K562 (cell line): ENCODE measurements at regions not wholly inside any gene's neighbourhood (a gene's known extent, or its start where the extent isn't known, plus 50 kb on each side); places are given as distances from the start of the nearest gene placed in this dataset.
A peak's percentile ranks its signal among the peaks of the same experiment; 100 is the strongest.

Source experiments
- BHLHE40 ChIP-seq: IDR thresholded peaks from 2 replicates; pipeline ENCODE4 v1.6.1; 2011; ENCODE audit warnings: low read length, improper control_type of control experiment
- BRCA1 ChIP-seq, 2 experiments: fragments of 450-650 bp in 1 of 2; sonication (generic) in 1 of 2; formaldehyde crosslinking in 1 of 2; IDR thresholded peaks; 2 replicates each; pipeline versions ENCODE4 v1.5.0 to v1.6.1; 2017 to 2020; ENCODE audit warnings: mild to moderate bottlenecking in 1 of 2, missing genetic modification reagents in 1 of 2
- GTF2A2 ChIP-seq: IDR thresholded peaks from 2 replicates; pipeline ENCODE4 v1.6.1; 2016; ENCODE audit warnings: mild to moderate bottlenecking, missing genetic modification characterization, missing compliant biosample characterization
- KAT8 ChIP-seq: fragments of 450-650 bp; IDR thresholded peaks from 2 replicates; pipeline ENCODE4 v1.6.1; 2016; ENCODE audit warnings: low read depth, mild to moderate bottlenecking
- LEF1 ChIP-seq: fragments of 450-650 bp; IDR thresholded peaks from 2 replicates; pipeline ENCODE4 v1.6.1; 2016; ENCODE audit warnings: mild to moderate bottlenecking
- MAX ChIP-seq: sonication (generic); formaldehyde crosslinking; IDR thresholded peaks from 2 replicates; pipeline ENCODE4 v1.9.0; 2022; ENCODE audit warnings: mild to moderate bottlenecking, missing genetic modification reagents
- NFYB ChIP-seq: IDR thresholded peaks from 2 replicates; pipeline ENCODE4 v1.6.1; 2011; ENCODE audit warnings: mild to moderate bottlenecking, moderate library complexity; ENCODE audit not compliant: insufficient read length; ENCODE audit errors: extremely low read depth
- NRF1 ChIP-seq, 2 experiments: fragments of 450-650 bp; IDR thresholded peaks in 1 of 2; conservative IDR thresholded peaks in 1 of 2; 2 replicates each; pipeline ENCODE4 v1.6.1; 2014; ENCODE audit warnings: mild to moderate bottlenecking in 2 of 2
- POLR2B ChIP-seq: fragments of 450-650 bp; IDR thresholded peaks from 2 replicates; pipeline ENCODE4 v1.6.1; 2018; ENCODE audit warnings: low read depth; ENCODE audit not compliant: partially characterized antibody
- TARDBP ChIP-seq: fragments of 450-650 bp; IDR thresholded peaks from 2 replicates; pipeline ENCODE4 v1.6.1; 2016
- TCF7L2 ChIP-seq: fragments of 150-350 bp; IDR thresholded peaks from 2 replicates; pipeline ENCODE4 v1.6.1; 2016; ENCODE audit warnings: low read depth, mild to moderate bottlenecking, low read length, moderate library complexity
- ZNF780A ChIP-seq: fragments of 250-450 bp; sonication (Bioruptor Pico); IDR thresholded peaks from 2 replicates; pipeline ENCODE4 v1.5.0; 2021; ENCODE audit warnings: mild to moderate bottlenecking
- TF ChIP-seq, protein P1 (sequence below), 2 experiments: fragments of 450-650 bp in 1 of 2; sonication (generic) in 1 of 2; formaldehyde crosslinking in 1 of 2; IDR thresholded peaks in 1 of 2; conservative IDR thresholded peaks in 1 of 2; 2 replicates each; pipeline versions ENCODE4 v1.6.1 to v1.8.1; 2016 to 2023; ENCODE audit warnings: mild to moderate bottlenecking in 2 of 2, moderate library complexity in 2 of 2, inconsistent platforms in 1 of 2, missing genetic modification reagents in 1 of 2
- TF ChIP-seq, protein P2 (sequence below), 3 experiments: IDR thresholded peaks in 2 of 3; conservative IDR thresholded peaks in 1 of 3; 2 replicates each; pipeline ENCODE4 v1.5.1; 2011 to 2012; ENCODE audit warnings: low read length in 3 of 3, mild to moderate bottlenecking in 3 of 3, control low read depth in 2 of 3, improper control_type of control experiment in 1 of 3, inconsistent platforms in 1 of 3, low read depth in 1 of 3, mixed read lengths in 1 of 3, moderate library complexity in 1 of 3; ENCODE audit not compliant: insufficient read depth in 2 of 3

DNA sequence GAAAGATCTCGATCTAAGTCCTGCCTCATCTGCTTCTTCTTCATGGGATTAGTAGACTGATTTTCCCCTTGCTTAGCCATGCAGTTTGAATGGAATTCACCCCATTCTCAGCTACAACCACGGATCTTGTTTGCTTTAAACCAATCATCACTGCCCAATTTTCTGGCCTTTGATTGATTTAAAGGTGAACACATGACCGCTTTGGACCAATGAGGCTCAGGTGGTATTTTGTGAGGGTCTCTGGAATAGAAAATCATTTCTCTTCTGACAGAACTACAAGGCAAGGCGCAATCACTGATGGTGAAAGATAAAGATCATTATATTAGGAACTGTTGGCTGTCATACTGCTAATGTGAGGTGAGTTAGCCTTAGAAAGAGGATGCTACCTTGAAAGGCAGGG is 213.0 kb upstream of the PLEKHG7 start:
- TF ChIP-seq MAX (CRISPR knock-in tag) = no peak
- TF ChIP-seq, protein P1, sequence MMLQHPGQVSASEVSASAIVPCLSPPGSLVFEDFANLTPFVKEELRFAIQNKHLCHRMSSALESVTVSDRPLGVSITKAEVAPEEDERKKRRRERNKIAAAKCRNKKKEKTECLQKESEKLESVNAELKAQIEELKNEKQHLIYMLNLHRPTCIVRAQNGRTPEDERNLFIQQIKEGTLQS (IDR thresholded peaks at IDR 0.05) = no peak
- TF ChIP-seq, protein P1 (CRISPR knock-in tag; conservative IDR thresholded peaks at IDR 0.05) = no peak
- no peak for TF ChIP-seq GTF2A2
- no peak for TF ChIP-seq TARDBP
- TF ChIP-seq BHLHE40 = no peak
- TF ChIP-seq KAT8 = no peak
- no peak for TF ChIP-seq ZNF780A (CRISPR knock-in tag)
- no peak for TF ChIP-seq POLR2B
- TF ChIP-seq NFYB = peak; percentile 40
- no peak for TF ChIP-seq BRCA1 (IDR thresholded peaks at IDR 0.05)
- TF ChIP-seq BRCA1 (CRISPR knock-in tag; IDR thresholded peaks at IDR 0.05) = no peak
- no peak for TF ChIP-seq LEF1
- no peak for TF ChIP-seq TCF7L2
- TF ChIP-seq, protein P2, sequence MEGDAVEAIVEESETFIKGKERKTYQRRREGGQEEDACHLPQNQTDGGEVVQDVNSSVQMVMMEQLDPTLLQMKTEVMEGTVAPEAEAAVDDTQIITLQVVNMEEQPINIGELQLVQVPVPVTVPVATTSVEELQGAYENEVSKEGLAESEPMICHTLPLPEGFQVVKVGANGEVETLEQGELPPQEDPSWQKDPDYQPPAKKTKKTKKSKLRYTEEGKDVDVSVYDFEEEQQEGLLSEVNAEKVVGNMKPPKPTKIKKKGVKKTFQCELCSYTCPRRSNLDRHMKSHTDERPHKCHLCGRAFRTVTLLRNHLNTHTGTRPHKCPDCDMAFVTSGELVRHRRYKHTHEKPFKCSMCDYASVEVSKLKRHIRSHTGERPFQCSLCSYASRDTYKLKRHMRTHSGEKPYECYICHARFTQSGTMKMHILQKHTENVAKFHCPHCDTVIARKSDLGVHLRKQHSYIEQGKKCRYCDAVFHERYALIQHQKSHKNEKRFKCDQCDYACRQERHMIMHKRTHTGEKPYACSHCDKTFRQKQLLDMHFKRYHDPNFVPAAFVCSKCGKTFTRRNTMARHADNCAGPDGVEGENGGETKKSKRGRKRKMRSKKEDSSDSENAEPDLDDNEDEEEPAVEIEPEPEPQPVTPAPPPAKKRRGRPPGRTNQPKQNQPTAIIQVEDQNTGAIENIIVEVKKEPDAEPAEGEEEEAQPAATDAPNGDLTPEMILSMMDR (IDR thresholded peaks at IDR 0.05 in 2 of 3, conservative IDR thresholded peaks at IDR 0.05 in 1 of 3; ENCODE audit: insufficient read depth in 2 of 3, low read depth in 1 of 3, low read length in 3 of 3) = no peak
- TF ChIP-seq NRF1 (conservative IDR thresholded peaks at IDR 0.05 in 1 of 2, IDR thresholded peaks at IDR 0.05 in 1 of 2) = no peak
